ENCODE measurements at regions not wholly inside any gene's neighbourhood (a gene's known extent, or its start where the extent isn't known, plus 50 kb on each side); places are given as distances from the start of the nearest gene placed in this dataset.

DNA sequence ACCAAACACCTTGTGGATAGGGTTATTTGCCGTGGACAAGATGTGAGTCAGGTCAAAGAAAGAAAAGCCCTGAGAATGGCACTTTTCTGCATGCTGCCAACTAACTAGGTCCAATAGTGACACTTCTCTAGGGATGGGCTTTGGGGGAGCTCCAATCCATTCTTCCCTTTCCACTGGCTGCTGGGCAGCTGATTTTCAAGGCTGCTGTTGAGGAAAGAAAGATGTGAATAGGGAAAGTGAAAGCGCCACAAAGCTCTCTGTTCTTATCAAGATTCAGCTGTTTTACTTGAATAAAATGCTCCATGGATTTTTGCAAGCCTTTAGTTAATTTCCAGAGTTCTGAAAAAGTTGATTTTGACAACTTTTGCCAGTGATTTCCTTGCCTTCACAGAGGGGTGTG is 244.2 kb upstream of the F9 start:
- DNase-seq: no peak
- Histone ChIP-seq H3K9me3 (no peaks in the 10 kb centered on the region), H3K27me3 (no peaks in the 10 kb centered on the region), H3K4me3 (no peak overlapping the region), H3K4me1 (no peaks in the 10 kb centered on the region), H3K36me3 (no peaks in the 10 kb centered on the region), H3K27ac (no peak overlapping the region)
- TF ChIP-seq CTCF (IDR thresholded peaks at IDR 0.05) (no peak), POLR2AphosphoS5 (IDR thresholded peaks at IDR 0.05) (no peak), POLR2A (IDR thresholded peaks at IDR 0.05) (no peak), EP300 (IDR thresholded peaks at IDR 0.05; ENCODE audit: low read depth) (no peak)
- intact Hi-C loops (cut with DNase I; ENCODE audit: low total_unique reads) (no loop called here), in situ Hi-C loops (cut with MboI; ENCODE audit: low pct_ligation_motif_present in 1 of 4, low pct_unique_long_range_greater_than_20kb in 1 of 4, low sequenced_read_pairs in 3 of 4) (no loop called here)
- WGBS, 2 donors (ENCODE audit: low coverage in 1 of 2): 79% methylated on average over 2 of the region's 2 CpGs; no CpG with 5 or more reads in 1 of the 2 donors

DNA sequence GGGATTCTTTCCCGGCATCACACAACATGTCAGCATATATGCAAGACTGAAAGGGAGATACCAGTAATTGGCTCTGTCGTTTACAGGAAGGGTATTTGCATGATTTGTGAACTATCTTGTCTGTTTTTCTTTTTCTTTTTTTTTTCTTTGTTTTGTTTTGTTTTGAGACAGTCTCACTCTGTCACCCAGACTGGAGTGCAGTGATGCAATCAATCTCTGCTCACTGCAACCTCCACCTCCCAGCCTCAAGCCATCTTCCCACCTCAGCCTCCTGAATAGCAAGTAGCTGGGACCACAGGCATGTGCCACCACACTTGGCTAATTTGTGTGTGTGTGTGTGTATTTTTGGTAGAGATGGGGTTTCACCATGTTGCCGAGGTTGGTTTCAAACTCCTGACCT is 262.7 kb upstream of the F9 start:
- DNase-seq: no peak
- intact Hi-C loops (cut with DNase I; ENCODE audit: low total_unique reads): no loop called here
- Histone ChIP-seq H3K27ac (no peak overlapping the region), H3K4me1 (no peaks in the 10 kb centered on the region), H3K4me3 (no peak overlapping the region), H3K9me3 (no peaks in the 10 kb centered on the region), H3K27me3 (no peaks in the 10 kb centered on the region), H3K36me3 (no peaks in the 10 kb centered on the region)
- in situ Hi-C loops (cut with MboI; ENCODE audit: low pct_ligation_motif_present in 1 of 4, low pct_unique_long_range_greater_than_20kb in 1 of 4, low sequenced_read_pairs in 3 of 4): no loop called here
- whole genome bisulfite sequencing, 2 donors (ENCODE audit: low coverage in 1 of 2): 72 to 100% methylated on average over 1 to 3 of the region's 3 CpGs
- no peak for TF ChIP-seq POLR2A (IDR thresholded peaks at IDR 0.05)
- TF ChIP-seq CTCF (IDR thresholded peaks at IDR 0.05): no peak
- TF ChIP-seq POLR2AphosphoS5 (IDR thresholded peaks at IDR 0.05): no peak
- no peak for TF ChIP-seq EP300 (IDR thresholded peaks at IDR 0.05; ENCODE audit: low read depth)

- no peak for TF ChIP-seq POLR2AphosphoS5 (IDR thresholded peaks at IDR 0.05)
- no peak for TF ChIP-seq EP300 (IDR thresholded peaks at IDR 0.05; ENCODE audit: low read depth)
- TF ChIP-seq CTCF (IDR thresholded peaks at IDR 0.05): no peak
- no peak for TF ChIP-seq POLR2A (IDR thresholded peaks at IDR 0.05)
- no peaks in the 10 kb centered on the region for H3K4me1 ChIP-seq
- no peak overlapping the region for H3K4me3 ChIP-seq
- H3K27me3 ChIP-seq: no peaks in the 10 kb centered on the region
- in situ Hi-C loops (cut with MboI; ENCODE audit: low pct_ligation_motif_present in 1 of 4, low pct_unique_long_range_greater_than_20kb in 1 of 4, low sequenced_read_pairs in 3 of 4): no loop called here
- no peak for DNase-seq
- WGBS, 2 donors (ENCODE audit: low coverage in 1 of 2): 45 to 80% methylated on average over 1 to 3 of the region's 3 CpGs
- H3K27ac ChIP-seq: no peak overlapping the region
- H3K9me3 ChIP-seq: no peaks in the 10 kb centered on the region
- H3K36me3 ChIP-seq: no peaks in the 10 kb centered on the region
- intact Hi-C loops (cut with DNase I; ENCODE audit: low total_unique reads): no loop called here
These were observed 284.2 kb upstream of the F9 start for GRCh38 chrX:139246295-139246694.

GRCh38 chrX:139237141-139237540 is 293.4 kb upstream of the F9 start:
- Histone ChIP-seq H3K4me1 (no peaks in the 10 kb centered on the region), H3K36me3 (no peaks in the 10 kb centered on the region), H3K9me3 (no peaks in the 10 kb centered on the region), H3K27ac (no peak overlapping the region), H3K27me3 (no peaks in the 10 kb centered on the region), H3K4me3 (no peak overlapping the region)
- in situ Hi-C loops (cut with MboI; ENCODE audit: low pct_ligation_motif_present in 1 of 4, low pct_unique_long_range_greater_than_20kb in 1 of 4, low sequenced_read_pairs in 3 of 4) (no loop called here), intact Hi-C loops (cut with DNase I; ENCODE audit: low total_unique reads) (no loop called here)
- 85% methylated on average over 1 of the region's 1 CpG; no CpG with 5 or more reads in 1 of the 2 donors for WGBS, 2 donors (ENCODE audit: low coverage in 1 of 2)
- no peak for DNase-seq
- TF ChIP-seq POLR2AphosphoS5 (IDR thresholded peaks at IDR 0.05): no peak
- no peak for TF ChIP-seq CTCF (IDR thresholded peaks at IDR 0.05)
- no peak for TF ChIP-seq EP300 (IDR thresholded peaks at IDR 0.05; ENCODE audit: low read depth)
- no peak for TF ChIP-seq POLR2A (IDR thresholded peaks at IDR 0.05)

All from transverse colon (tissue), 4 donors.